ENCODE measurements at regions not wholly inside any gene's neighbourhood (a gene's known extent, or its start where the extent isn't known, plus 50 kb on each side); places are given as distances from the start of the nearest gene placed in this dataset.

- no peaks in the 10 kb centered on the region for H3K79me1 ChIP-seq (ENCODE audit: low read depth in 1 of 2, low read length in 2 of 2)
- no peak overlapping the region for H2AK5ac ChIP-seq (ENCODE audit: low read depth, low read length)
- H3K9ac ChIP-seq (ENCODE audit: low read depth, low read length): no peak overlapping the region
- dilution Hi-C loops (cut with HindIII; ENCODE audit: low sequenced_read_pairs, unreplicated experiment): no loop called here
- ChIA-PET POLR2A (ENCODE audit: unreplicated experiment) (no interaction called here), CTCF (no interaction called here)
- H3K23ac ChIP-seq (ENCODE audit: low read depth, low read length): no peak overlapping the region
- no peak overlapping the region for H3K4me2 ChIP-seq (ENCODE audit: low read depth, low read length)
- H2BK120ac ChIP-seq (ENCODE audit: low read depth, low read length): no peak overlapping the region
- no peak for DNase-seq
- H4K5ac ChIP-seq (ENCODE audit: low read depth, low read length): no peak overlapping the region
- no peaks in the 10 kb centered on the region for H3K9me3 ChIP-seq (ENCODE audit: control insufficient read depth, insufficient read depth, low read length)
- intact Hi-C loops (cut with micrococcal nuclease): no loop called here
- H2AFZ ChIP-seq (replicated peaks; ENCODE audit: low read length, poor library complexity): no peak overlapping the region
- H3K18ac ChIP-seq (ENCODE audit: low read depth, low read length): no peak overlapping the region
- H3K56ac ChIP-seq (ENCODE audit: extremely low read depth, insufficient read depth, low read length): no peak overlapping the region
- H2AK9ac ChIP-seq (replicated peaks; ENCODE audit: low read depth, low read length, poor library complexity): no peak overlapping the region
- H3K4me3 ChIP-seq (ENCODE audit: insufficient read depth, low read depth, low read length): no peak overlapping the region
- H4K20me1 ChIP-seq (ENCODE audit: insufficient read depth, low read length): no peaks in the 10 kb centered on the region
- no peak overlapping the region for H2BK20ac ChIP-seq (ENCODE audit: low read depth, low read length)
- H4K8ac ChIP-seq (ENCODE audit: low read depth in 2 of 2, low read length in 2 of 2): no peak overlapping the region
- no peak overlapping the region for H4K91ac ChIP-seq (ENCODE audit: insufficient read depth, low read depth, low read length)
- WGBS, 2 experiments (ENCODE audit: extremely low coverage in 2 of 2, insufficient read length in 1 of 2): no CpG with 5 or more reads among the region's 1 CpG
- H3K9me1 ChIP-seq (ENCODE audit: insufficient read depth, low read length): no peaks in the 10 kb centered on the region
- H2BK15ac ChIP-seq (ENCODE audit: low read depth, low read length): no peak overlapping the region
- no peaks in the 10 kb centered on the region for H3K4me1 ChIP-seq (ENCODE audit: control insufficient read depth, insufficient read depth, low read length)
- H3K27me3 ChIP-seq (ENCODE audit: control insufficient read depth, insufficient read depth, low read length): no peaks in the 10 kb centered on the region
- BruUV-seq (replicated peaks): no TSS peak
- in situ Hi-C loops (cut with MboI; ENCODE audit: low sequenced_read_pairs): no loop called here
- TF ChIP-seq RFX5 (IDR thresholded peaks at IDR 0.05; ENCODE audit: low read depth, low read length) (no peak), MAZ (IDR thresholded peaks at IDR 0.05; ENCODE audit: borderline replicate concordance, low read depth, low read length) (no peak), RCOR1 (IDR thresholded peaks at IDR 0.05; ENCODE audit: insufficient replicate concordance, low read length) (no peak)
- ATAC-seq (ENCODE audit: low read depth): no peak
- no peak overlapping the region for H3K14ac ChIP-seq (replicated peaks; ENCODE audit: low read depth, low read length)
- no peaks in the 10 kb centered on the region for H3K36me3 ChIP-seq (ENCODE audit: control insufficient read depth, insufficient read depth, low read length)
- H2BK5ac ChIP-seq (ENCODE audit: low read depth, low read length, poor library complexity, severe bottlenecking): no peak overlapping the region
- no peak overlapping the region for H3K27ac ChIP-seq (ENCODE audit: insufficient read depth, low read length)
- no peak overlapping the region for H3K4ac ChIP-seq (ENCODE audit: low read depth, low read length)
Observed at GRCh38 chr6:163771180-163771579, 356.7 kb downstream of the QKI start.

All from IMR-90 (cell line).